HG02763 (cell line): ENCODE measurements at regions not wholly inside any gene's neighbourhood (a gene's known extent, or its start where the extent isn't known, plus 50 kb on each side); places are given as distances from the start of the nearest gene placed in this dataset.

Source experiments
- ATAC-seq: cut with Tn5 transposase; IDR thresholded peaks from one replicate; pipeline ENCODE4 v1.9.1; 2021; ENCODE audit warnings: mild to moderate bottlenecking, moderate library complexity; ENCODE audit not compliant: unreplicated experiment

- ATAC-seq, result no peak
Observed at GRCh38 chr1:8267307-8267706, 50.6 kb upstream of the SLC45A1 start.

- ATAC-seq, result no peak
Observed at GRCh38 chr1:8266436-8267165, 51.3 kb upstream of the SLC45A1 start.

- ATAC-seq, result no peak
Observed at GRCh38 chr1:8263791-8264190, 54.1 kb upstream of the SLC45A1 start.

- no peak for ATAC-seq
Observed at GRCh38 chr1:8261398-8261762, 56.5 kb upstream of the SLC45A1 start.

GRCh38 chr1:8259498-8260290 lies 58.2 kb upstream of the SLC45A1 start:
- no peak for ATAC-seq

GRCh38 chr1:8257621-8258020 lies 60.3 kb upstream of the SLC45A1 start:
- no peak for ATAC-seq

- ATAC-seq, result no peak
Observed at GRCh38 chr1:8256321-8256720, 61.6 kb upstream of the SLC45A1 start.

- ATAC-seq, result no peak
Observed at GRCh38 chr1:8255712-8256111, 62.2 kb upstream of the SLC45A1 start.

GRCh38 chr1:8252266-8252951 lies 65.5 kb upstream of the SLC45A1 start:
- ATAC-seq, result no peak

- no peak for ATAC-seq
Observed at GRCh38 chr1:8251635-8252034, 66.3 kb upstream of the SLC45A1 start.

GRCh38 chr1:8249838-8250237 lies 68.1 kb upstream of the SLC45A1 start:
- no peak for ATAC-seq

- no peak for ATAC-seq
Observed at GRCh38 chr1:8247811-8248436, 70.0 kb upstream of the SLC45A1 start.

GRCh38 chr1:8244304-8244703 lies 73.6 kb upstream of the SLC45A1 start:
- ATAC-seq, result no peak

- ATAC-seq, result no peak
Observed at GRCh38 chr1:8242498-8242897, 75.4 kb upstream of the SLC45A1 start.

- ATAC-seq, result no peak
Observed at GRCh38 chr1:8241417-8242014, 76.4 kb upstream of the SLC45A1 start.

GRCh38 chr1:8239306-8240023 lies 78.4 kb upstream of the SLC45A1 start:
- ATAC-seq, result no peak

- ATAC-seq, result no peak
Observed at GRCh38 chr1:8239039-8239305, 78.9 kb upstream of the SLC45A1 start.

GRCh38 chr1:8238141-8239038 lies 79.5 kb upstream of the SLC45A1 start:
- ATAC-seq, result no peak

- ATAC-seq, result no peak
Observed at GRCh38 chr1:8232036-8232757, 85.7 kb upstream of the SLC45A1 start.
